Endothelial cell of umbilical vein (primary cell): ENCODE measurements at regions not wholly inside any gene's neighbourhood (a gene's known extent, or its start where the extent isn't known, plus 50 kb on each side); places are given as distances from the start of the nearest gene placed in this dataset.

ENCODE experiments used
- BruUV-seq: library from RNA; stranded (reverse); fragments of 400-500 nt; replicated peaks from 2 replicates; lab custom pipeline; 2021; lab: Mats Ljungman, UMichigan
- CTCF ChIA-PET: fragments of 300-600, 350-600 bp; sonication (Branson Sonifier 250); formaldehyde crosslinking; loops from one replicate; lab custom pipeline; 2021; ENCODE audit warnings: antibody characterized with exemption, inconsistent platforms; lab: Charles Lee
- POLR2A ChIA-PET: fragments of 300-600, 350-600 bp; sonication (Branson Sonifier 250); formaldehyde crosslinking; loops from one replicate; lab custom pipeline; 2021; ENCODE audit warnings: antibody characterized with exemption, inconsistent platforms; lab: Charles Lee
- DNase-seq: peaks from one replicate; pipeline ENCODE4 v3.0.0-alpha.2; 2011; ENCODE audit warnings: low read depth, low spot score
- FAIRE-seq: peaks from 2 replicates; lab custom pipeline; 2011; peaks lifted over from hg19 to GRCh38; lab: Jason Lieb, UNC
- H2AFZ ChIP-seq: 2 replicates; pipeline ENCODE4 v1.6.0; 2012; ENCODE audit warnings: low read depth, low read length, control low read depth, inconsistent platforms
- H3K27ac ChIP-seq: 2 replicates; pipeline ENCODE4 v1.5.1; 2011; ENCODE audit warnings: low read depth, mild to moderate bottlenecking, control low read depth, low read length, moderate library complexity; ENCODE audit not compliant: insufficient read depth
- H3K27me3 ChIP-seq, 2 experiments: 2 replicates each; pipeline versions ENCODE4 v1.6.0 to v1.6.1; 2011; ENCODE audit warnings: low read length in 2 of 2, mixed read lengths in 1 of 2; ENCODE audit not compliant: control insufficient read depth in 2 of 2, insufficient read depth in 2 of 2
- H3K36me3 ChIP-seq, 2 experiments: 2 replicates in 1 of 2; 3 replicates in 1 of 2; pipeline ENCODE4 v1.5.1; 2011; ENCODE audit warnings: low read length in 2 of 2, mild to moderate bottlenecking in 1 of 2, moderate library complexity in 1 of 2; ENCODE audit not compliant: control insufficient read depth in 2 of 2, insufficient read depth in 2 of 2; ENCODE audit errors: extremely low read depth in 1 of 2
- H3K4me1 ChIP-seq: 3 replicates; pipeline ENCODE4 v1.5.1; 2011; ENCODE audit warnings: mild to moderate bottlenecking, low read length; ENCODE audit not compliant: control insufficient read depth, insufficient read depth; ENCODE audit errors: extremely low read depth
- H3K4me2 ChIP-seq: 2 replicates; pipeline ENCODE4 v1.6.1; 2011; ENCODE audit warnings: low read length, control low read depth, mixed read lengths; ENCODE audit not compliant: insufficient read depth
- H3K4me3 ChIP-seq, 3 experiments: fragments of 200-600 bp in 1 of 3; sonication (generic), shearing (Covaris generic) in 1 of 3; replicated peaks in 1 of 3; 2 replicates each; pipeline ENCODE4 v1.5.1; 2011 to 2016; ENCODE audit warnings: control low read depth in 3 of 3, low read length in 3 of 3, mild to moderate bottlenecking in 2 of 3, inconsistent platforms in 1 of 3, low read depth in 1 of 3, moderate library complexity in 1 of 3; ENCODE audit not compliant: insufficient read depth in 1 of 3
- H3K79me2 ChIP-seq: 2 replicates; pipeline ENCODE4 v1.6.0; 2012; ENCODE audit warnings: low read length, inconsistent platforms; ENCODE audit not compliant: control insufficient read depth, insufficient read depth
- H3K9ac ChIP-seq: replicated peaks from 2 replicates; pipeline ENCODE3; 2011; ENCODE audit warnings: low read length, control low read depth; ENCODE audit not compliant: insufficient read depth; ENCODE audit errors: extremely low read depth
- H3K9me1 ChIP-seq: replicated peaks from 3 replicates; pipeline ENCODE4 v1.6.0; 2011; ENCODE audit warnings: mild to moderate bottlenecking, low read length; ENCODE audit not compliant: control insufficient read depth, insufficient read depth; ENCODE audit errors: extremely low read depth
- H3K9me3 ChIP-seq: replicated peaks from 2 replicates; pipeline ENCODE4 v1.5.1; 2012; ENCODE audit warnings: low read length, inconsistent platforms; ENCODE audit not compliant: control insufficient read depth, insufficient read depth
- H4K20me1 ChIP-seq: replicated peaks from 2 replicates; pipeline ENCODE3; 2011; ENCODE audit warnings: mild to moderate bottlenecking, low read length; ENCODE audit not compliant: control insufficient read depth, insufficient read depth; ENCODE audit errors: extremely low read depth
- EZH2 ChIP-seq: IDR thresholded peaks from 2 replicates; pipeline ENCODE4 v1.6.1; 2012; ENCODE audit warnings: borderline replicate concordance, low read depth, mild to moderate bottlenecking, moderate library complexity, low read length, inconsistent platforms; ENCODE audit not compliant: severe bottlenecking
- FOS ChIP-seq: IDR thresholded peaks from 2 replicates; pipeline ENCODE4 v1.6.1; 2011; ENCODE audit warnings: mild to moderate bottlenecking, low read length, moderate library complexity, borderline replicate concordance; ENCODE audit not compliant: insufficient read depth
- GATA2 ChIP-seq: IDR thresholded peaks from 2 replicates; pipeline ENCODE4 v1.7.0; 2011; ENCODE audit warnings: low read depth, mild to moderate bottlenecking, moderate library complexity, mixed read lengths, low read length; ENCODE audit not compliant: insufficient read length, insufficient read depth
- JUN ChIP-seq: IDR thresholded peaks from 2 replicates; pipeline ENCODE4 v1.6.1; 2011; ENCODE audit warnings: borderline replicate concordance, low read depth; ENCODE audit not compliant: insufficient read length, insufficient read depth
- MYC ChIP-seq: IDR thresholded peaks from one replicate; pipeline ENCODE4 v1.6.1; 2011; ENCODE audit warnings: mild to moderate bottlenecking, low read depth, low read length
- POLR2A ChIP-seq: IDR thresholded peaks from 2 replicates; pipeline ENCODE4 v1.6.1; 2012; ENCODE audit warnings: low read depth, mild to moderate bottlenecking, control low read depth, low read length
- POLR2AphosphoS5 ChIP-seq: IDR thresholded peaks from 2 replicates; pipeline ENCODE4 v1.6.1; 2012; ENCODE audit warnings: low read depth, mild to moderate bottlenecking, control low read depth, low read length, moderate library complexity; ENCODE audit not compliant: insufficient read depth
- dilution Hi-C: fragments of 300-500 bp; cut with MboI; formaldehyde crosslinking; loops from one replicate; pipeline ENCODE4 v1.15.0; 2019; ENCODE audit warnings: low sequenced_read_pairs; ENCODE audit not compliant: extremely low pct_ligation_motif_present
- intact Hi-C: fragments of 100-400 bp; cut with micrococcal nuclease; formaldehyde crosslinking; loops from one replicate; pipeline ENCODE4 v1.10.0; 2022
- TF ChIP-seq, protein P1 (sequence below), 2 donors: IDR thresholded peaks; 1 replicate in 1 of 2; 2 replicates in 1 of 2; pipeline ENCODE4 v1.5.1; 2011; ENCODE audit warnings: low read length in 2 of 2, mild to moderate bottlenecking in 2 of 2, moderate library complexity in 2 of 2, control low read depth in 1 of 2, inconsistent platforms in 1 of 2, low read depth in 1 of 2; ENCODE audit not compliant: insufficient read depth in 1 of 2; ENCODE audit errors: extremely low read depth in 1 of 2
- TF ChIP-seq, protein P2 (sequence below): IDR thresholded peaks from 2 replicates; pipeline ENCODE4 v1.6.1; 2011; ENCODE audit not compliant: insufficient read depth, insufficient read length

DNA sequence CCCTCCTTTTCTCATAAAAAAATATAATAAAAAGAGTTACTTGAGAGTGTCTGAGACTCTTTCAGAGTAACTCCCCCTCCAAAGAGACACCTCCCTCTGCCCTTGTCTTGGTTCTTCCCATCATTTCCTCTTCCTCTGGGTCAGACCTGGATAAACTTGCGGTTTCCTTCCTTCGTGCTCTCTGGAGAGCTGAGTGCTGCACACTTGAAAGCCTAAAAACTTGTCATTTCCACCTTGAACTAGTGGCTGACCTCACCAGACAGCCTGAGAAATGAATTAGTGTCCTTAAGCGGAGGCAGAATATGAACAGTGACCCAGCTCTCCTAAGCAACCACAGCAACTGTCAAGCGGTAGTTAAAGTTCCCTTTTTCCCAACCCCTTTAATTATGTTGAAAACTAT, 88.4 kb upstream of the PROX1 start:
- Histone ChIP-seq H3K27ac (no peak overlapping the region), H3K36me3 (no peaks in the 10 kb centered on the region), H3K9ac (no peak overlapping the region), H3K4me3 (no peak overlapping the region), H3K79me2 (no peaks in the 10 kb centered on the region), H3K27me3 (no peaks in the 10 kb centered on the region), H3K9me1 (no peaks in the 10 kb centered on the region), H3K4me1 (peaks cover 4% of the 10 kb centered on the region), H3K4me2 (no peak overlapping the region), H4K20me1 (no peaks in the 10 kb centered on the region), H3K9me3 (no peaks in the 10 kb centered on the region), H2AFZ (no peak overlapping the region)
- ChIA-PET CTCF (interaction anchor here (1.0 to 1.4 kb wide), 2 partner anchors 12 to 16 kb away, joined by 3 read pairs; no protein-coding TSS in a partner anchor), POLR2A (no interaction called here)
- DNase-seq (peak; percentile 7), FAIRE-seq (no peak)
- no peak for TF ChIP-seq POLR2A
- TF ChIP-seq MYC = no peak
- TF ChIP-seq, protein P1, sequence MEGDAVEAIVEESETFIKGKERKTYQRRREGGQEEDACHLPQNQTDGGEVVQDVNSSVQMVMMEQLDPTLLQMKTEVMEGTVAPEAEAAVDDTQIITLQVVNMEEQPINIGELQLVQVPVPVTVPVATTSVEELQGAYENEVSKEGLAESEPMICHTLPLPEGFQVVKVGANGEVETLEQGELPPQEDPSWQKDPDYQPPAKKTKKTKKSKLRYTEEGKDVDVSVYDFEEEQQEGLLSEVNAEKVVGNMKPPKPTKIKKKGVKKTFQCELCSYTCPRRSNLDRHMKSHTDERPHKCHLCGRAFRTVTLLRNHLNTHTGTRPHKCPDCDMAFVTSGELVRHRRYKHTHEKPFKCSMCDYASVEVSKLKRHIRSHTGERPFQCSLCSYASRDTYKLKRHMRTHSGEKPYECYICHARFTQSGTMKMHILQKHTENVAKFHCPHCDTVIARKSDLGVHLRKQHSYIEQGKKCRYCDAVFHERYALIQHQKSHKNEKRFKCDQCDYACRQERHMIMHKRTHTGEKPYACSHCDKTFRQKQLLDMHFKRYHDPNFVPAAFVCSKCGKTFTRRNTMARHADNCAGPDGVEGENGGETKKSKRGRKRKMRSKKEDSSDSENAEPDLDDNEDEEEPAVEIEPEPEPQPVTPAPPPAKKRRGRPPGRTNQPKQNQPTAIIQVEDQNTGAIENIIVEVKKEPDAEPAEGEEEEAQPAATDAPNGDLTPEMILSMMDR (IDR thresholded peaks at IDR 0.05; ENCODE audit: extremely low read depth in 1 of 2, insufficient read depth in 1 of 2, low read depth in 1 of 2, low read length in 2 of 2) = no peak
- TF ChIP-seq, protein P2, sequence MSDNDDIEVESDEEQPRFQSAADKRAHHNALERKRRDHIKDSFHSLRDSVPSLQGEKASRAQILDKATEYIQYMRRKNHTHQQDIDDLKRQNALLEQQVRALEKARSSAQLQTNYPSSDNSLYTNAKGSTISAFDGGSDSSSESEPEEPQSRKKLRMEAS = no peak
- TF ChIP-seq POLR2AphosphoS5 = no peak
- TF ChIP-seq GATA2 = no peak
- TF ChIP-seq EZH2 = no peak
- no peak for TF ChIP-seq JUN
- no peak for TF ChIP-seq FOS
- dilution Hi-C loops (no loop called here), intact Hi-C loops (no loop called here)
- BruUV-seq = no TSS peak
